GM18951 (cell line): ENCODE measurements at regions not wholly inside any gene's neighbourhood (a gene's known extent, or its start where the extent isn't known, plus 50 kb on each side); places are given as distances from the start of the nearest gene placed in this dataset.
"Not testable (repeated sequence)": the region's sequence is repeated elsewhere in the genome, so short reads cannot be mapped to it uniquely, and the experiment has no call there.

ENCODE experiments used
- POLR2A ChIP-seq: IDR thresholded peaks from 4 replicates; pipeline ENCODE4 v1.6.1; 2011; ENCODE audit warnings: mild to moderate bottlenecking; ENCODE audit not compliant: insufficient read length, insufficient read depth; ENCODE audit errors: extremely low read depth
- in situ Hi-C: fragments of 300-500 bp; cut with MboI; formaldehyde crosslinking; loops from one replicate; pipeline ENCODE4 v1.12.0; 2022; ENCODE audit warnings: low sequenced_read_pairs, mixed read lengths, inconsistent platforms; ENCODE audit not compliant: unreplicated experiment

DNA sequence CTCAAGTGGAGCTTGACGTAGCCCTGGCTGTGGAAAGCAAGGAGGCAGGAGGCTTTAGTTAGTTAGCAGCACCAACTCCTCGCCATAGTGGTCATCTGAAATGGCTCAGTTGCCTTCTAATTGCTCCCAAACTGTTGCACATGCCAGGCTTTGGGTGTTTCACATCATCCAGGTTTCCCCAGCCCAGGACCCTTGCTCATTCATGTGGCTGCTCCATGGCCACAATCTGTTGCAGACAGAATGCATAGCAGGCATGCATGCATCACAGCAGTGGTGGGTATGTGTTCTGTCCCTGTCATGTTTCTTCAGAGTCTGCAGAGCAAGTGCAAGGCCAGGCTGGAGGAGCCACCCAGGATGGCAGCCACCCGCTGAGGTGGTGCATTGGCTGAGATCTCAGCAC lies 407.6 kb downstream of the TSHZ3 start:
- in situ Hi-C loops: no loop called here
- TF ChIP-seq POLR2A: no peak

DNA sequence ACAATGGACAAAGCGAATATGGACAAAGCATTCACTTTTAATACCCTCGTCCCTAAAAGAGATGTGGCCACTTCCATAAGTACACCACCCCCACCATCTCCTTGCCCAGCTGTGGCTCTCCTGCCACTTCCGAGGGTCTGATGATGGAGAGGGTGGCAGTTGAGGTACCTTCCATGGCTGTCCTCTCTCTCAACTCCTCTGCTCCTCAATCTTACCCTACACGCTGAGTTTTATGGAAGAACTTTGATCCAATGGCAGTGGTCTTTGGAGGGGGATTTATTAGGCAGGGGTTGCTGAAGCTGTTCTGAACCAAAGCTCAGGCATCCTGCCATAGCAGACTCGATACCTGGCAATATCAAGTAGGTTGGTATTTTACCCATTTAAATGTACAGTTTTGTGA lies 413.0 kb downstream of the TSHZ3 start:
- no peak for TF ChIP-seq POLR2A
- in situ Hi-C loops: no loop called here

DNA sequence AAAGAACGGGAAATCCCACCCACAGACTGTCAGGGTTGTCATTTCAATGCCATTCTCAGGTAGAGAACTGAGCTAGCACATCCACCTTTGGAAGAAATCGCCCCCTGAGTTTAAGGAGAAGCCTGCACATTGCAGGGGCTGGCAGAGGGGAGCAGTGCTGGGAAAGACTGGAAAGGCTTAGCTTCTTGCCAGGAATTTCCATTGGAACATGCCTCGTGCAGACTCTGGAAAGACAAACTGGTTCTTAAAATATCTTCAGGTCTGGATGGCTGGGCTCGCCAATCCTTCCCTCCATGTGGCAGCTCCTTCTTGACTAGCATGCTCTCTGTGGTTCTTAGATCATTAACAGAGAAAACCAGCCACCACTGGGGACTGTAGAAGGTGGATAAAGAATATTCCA lies 414.1 kb downstream of the TSHZ3 start:
- in situ Hi-C loops: no loop called here
- TF ChIP-seq POLR2A: no peak

DNA sequence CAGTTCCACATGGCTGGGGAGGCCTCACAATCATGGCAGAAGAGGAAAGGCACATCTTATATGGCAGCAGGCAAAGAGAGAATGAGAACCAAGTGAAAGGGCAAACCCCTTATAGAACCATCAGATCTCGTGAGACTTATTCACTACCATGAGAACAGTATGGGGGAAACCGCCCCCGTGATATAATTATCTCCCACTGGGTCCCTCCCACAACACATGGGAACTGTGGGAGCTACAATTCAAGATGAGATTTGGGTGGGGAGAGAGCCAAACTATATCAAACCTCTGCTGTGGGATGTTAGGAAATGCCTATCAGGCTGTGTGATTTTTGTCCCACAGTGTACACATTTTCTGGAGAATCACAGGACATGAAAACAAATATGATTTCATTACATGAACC lies 415.8 kb downstream of the TSHZ3 start:
- in situ Hi-C loops: not testable (repeated sequence)

DNA sequence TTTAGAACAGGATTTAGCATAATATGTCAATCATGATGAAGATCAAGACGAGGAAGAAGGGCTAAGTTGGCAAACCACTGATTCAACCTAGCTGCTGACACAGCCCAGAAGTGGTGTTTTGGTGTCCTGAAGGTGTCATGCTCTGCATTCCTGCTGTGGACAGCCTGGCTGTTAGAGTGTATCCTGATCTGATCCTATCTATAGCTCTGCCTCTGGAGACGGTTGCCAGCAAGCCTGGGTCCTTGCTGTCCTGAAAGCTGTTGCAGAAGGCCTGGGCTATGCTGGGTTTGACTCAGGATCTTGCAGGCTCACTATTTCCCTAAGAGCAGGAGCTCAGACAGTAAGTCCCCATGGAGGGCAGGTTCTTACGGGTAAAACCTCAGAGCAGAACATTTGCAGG lies 416.4 kb downstream of the TSHZ3 start:
- in situ Hi-C loops: no loop called here
- TF ChIP-seq POLR2A: no peak

DNA sequence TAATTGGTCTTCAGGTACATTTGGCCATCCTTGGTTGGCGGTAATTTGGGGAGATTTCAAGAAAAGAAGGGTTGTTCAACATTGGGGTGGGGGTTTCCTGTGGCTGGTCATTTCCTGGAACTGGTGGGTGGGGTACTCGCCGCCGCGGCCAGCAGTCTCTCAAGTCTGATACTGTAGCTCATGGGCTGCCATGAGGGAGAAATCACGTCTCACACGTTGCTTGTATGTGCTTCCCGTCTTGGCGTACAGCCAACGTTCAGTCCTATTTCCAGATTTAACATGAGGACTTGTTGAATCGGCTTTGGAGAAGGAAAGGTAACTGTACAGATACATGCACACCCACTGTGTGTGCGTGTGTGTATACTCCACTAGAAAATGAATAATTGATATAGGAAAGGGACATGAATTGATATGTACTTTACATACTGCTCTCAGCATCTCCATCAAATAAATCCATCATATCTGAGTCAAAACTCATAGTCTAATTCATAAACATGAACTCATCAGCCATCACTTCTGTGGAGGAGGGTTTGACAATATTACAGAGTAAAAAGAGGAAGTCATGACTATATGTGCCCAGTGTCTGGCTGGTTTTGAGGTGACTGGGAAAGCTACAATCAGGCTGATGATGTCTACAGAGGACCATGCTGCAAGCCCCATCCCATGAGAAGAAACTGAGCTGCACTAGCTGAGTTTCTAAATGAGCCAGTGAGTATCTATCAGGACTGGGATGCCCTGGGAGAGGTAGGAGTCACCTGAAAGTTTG lies 418.1 kb downstream of the TSHZ3 start:
- TF ChIP-seq POLR2A: no peak
- in situ Hi-C loops: no loop called here

DNA sequence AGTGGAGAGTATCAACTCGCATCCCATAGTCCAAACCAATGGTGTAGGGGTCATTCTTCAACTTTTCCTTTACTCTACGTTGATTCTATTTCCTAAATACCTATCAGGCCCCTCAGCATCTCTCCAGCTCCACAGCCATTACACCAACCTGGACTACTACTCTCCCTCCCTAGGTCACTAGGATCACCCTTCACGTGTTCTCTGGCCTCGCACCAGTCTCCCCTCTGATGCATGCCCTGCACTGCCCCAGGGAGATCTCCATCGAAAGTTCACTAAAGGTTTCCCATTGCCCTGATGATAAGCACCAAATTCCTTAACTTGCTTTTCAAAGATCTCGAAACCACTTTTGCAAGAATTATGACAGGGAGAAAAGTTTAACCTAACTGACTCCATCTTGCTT lies 421.5 kb downstream of the TSHZ3 start:
- in situ Hi-C loops: no loop called here

DNA sequence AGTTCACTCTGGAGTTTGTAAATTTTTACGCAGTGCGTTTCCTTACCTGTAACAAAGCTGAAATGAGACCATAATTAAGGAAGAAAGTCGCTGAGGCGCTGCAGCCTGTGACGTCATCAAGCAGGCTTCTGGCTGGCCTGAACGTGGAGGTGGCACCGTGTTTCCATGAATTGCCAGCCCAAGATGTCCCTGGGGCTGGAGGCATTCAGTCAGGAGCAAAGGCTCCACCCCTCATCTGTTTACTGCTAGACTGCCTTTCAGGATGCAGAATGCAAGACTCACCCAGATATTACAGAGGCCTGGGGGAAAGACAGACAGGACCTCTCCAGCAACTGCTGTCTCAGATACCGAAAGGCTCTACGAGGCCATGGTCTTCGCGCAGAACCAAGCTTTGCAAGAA lies 424.6 kb downstream of the TSHZ3 start:
- no peak for TF ChIP-seq POLR2A
- in situ Hi-C loops: no loop called here

More for the DNA sequence above, 421.5 kb downstream of the TSHZ3 start:
- TF ChIP-seq POLR2A: no peak

DNA sequence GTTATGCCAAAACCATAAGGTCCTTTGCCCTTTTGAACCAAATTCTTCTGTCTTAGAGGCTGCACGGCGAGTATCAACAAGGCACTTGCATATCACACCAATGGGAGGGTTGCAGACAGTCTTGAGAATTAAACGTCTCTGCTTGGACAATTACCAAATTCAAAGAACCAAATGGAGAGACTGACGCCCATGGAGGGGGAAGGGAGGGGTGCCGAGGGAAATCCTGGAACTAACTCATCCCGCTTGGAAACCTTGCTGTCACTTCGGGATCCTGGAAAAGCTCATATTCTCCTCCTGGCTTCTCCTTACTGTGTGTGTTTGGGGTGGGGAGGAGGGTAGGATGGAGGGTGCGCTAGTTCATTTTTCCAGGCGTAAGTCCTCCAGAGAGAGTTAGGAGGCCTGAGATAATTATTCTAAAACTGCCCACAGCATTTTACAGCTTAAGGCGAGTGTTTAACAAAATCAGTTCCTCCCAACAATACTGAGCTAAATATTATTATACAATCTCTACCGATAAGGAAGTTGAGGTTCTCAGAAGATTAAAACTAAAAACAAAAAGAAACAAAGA lies 425.1 kb downstream of the TSHZ3 start:
- TF ChIP-seq POLR2A: no peak
- in situ Hi-C loops: no loop called here

DNA sequence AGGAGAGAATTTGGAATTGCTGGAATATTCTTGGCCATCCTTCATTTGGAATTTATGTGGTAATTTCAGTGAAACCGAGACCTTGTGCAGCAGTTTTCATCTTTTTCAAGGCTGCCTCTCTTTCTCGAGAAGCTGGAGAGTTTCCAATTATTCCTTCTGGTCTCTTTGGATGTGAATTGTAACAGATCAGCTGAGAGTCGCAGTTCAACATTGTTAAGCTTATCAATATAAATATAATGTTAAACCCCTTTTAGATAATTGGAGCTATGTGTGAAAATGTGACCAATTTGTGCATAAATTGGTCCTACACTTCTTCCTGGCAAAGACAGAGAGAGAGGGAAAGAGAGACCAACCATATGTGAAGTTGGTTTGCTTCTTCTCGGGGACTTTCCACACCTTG lies 425.6 kb downstream of the TSHZ3 start:
- TF ChIP-seq POLR2A: no peak
- in situ Hi-C loops: no loop called here

DNA sequence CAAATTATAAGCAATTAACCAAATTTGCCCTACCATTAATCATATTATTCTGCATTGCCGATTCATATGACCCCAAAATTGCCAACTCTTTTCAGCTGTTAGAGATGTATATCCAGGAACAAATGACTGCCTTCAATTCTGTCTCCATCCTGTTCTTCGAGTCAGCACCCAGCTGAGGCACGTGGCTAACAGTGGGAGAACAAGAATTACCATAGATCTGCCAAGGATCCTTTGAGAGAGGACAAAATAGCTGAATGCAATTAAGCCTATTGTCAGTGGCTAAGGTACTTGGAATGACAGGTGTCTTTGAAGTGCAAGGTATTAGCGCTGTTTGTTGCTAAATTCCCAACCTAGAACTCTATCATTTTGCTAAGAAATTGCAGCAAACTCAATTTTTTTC lies 426.1 kb downstream of the TSHZ3 start:
- in situ Hi-C loops: no loop called here

DNA sequence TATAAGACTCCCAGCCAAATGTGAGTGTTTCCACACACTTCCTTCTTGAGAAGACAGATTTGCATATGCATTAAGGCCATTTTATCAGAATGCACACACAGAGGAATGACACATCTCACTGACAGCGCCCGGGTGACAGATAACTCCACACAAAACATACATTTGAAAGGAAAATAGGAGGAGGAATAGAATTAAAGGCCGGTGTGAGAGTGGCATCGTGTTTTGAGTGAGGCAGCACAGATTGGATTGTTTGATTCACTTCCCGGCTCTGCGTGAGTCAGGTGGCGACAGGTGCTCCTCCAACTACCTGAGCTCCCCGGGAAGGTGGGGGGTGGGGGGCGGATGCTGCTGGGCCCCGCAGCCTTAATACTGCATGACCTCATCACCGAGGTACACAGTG lies 429.0 kb downstream of the TSHZ3 start:
- no peak for TF ChIP-seq POLR2A
- in situ Hi-C loops: no loop called here

More for the DNA sequence above, 426.1 kb downstream of the TSHZ3 start:
- TF ChIP-seq POLR2A: no peak

DNA sequence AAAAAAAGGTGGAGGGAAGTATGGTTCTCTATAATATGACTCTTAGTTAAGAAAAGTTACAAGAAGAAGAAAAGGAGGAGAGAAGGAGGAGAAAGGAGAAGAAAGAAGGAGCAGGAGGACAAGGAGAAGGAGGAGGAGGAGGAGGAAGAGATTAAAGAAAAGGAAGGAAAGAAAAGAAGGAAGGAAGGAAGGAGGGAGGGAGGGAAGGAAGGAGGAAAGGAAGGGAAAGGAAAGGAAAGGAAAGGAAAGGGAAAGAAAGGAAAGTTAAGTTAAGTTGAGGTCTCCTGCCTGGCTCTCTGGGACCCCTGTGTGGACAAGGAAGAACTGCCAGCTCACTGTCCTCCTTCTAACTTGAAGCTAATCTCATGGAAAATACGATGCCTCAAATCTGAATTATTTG lies 429.5 kb downstream of the TSHZ3 start:
- in situ Hi-C loops: no loop called here
- TF ChIP-seq POLR2A: no peak

DNA sequence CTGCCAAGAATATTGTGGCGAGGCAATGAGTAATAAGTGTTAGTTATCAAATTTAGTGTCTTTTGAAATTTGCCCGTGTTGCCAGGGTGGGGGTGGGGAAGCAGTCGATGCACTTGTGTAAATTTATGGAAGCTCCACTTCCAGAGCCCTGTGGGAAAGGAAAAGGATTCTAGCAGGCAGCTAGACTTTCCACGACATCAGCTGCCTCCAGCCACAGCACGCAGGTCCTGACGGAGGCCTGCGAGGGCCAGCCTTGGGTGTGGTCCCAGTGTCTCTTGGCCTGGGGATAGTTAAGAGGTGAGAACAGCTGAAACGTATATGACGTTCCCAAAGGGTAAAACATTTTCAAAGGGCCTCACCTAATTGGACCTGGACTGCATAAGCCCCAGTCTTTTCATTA lies 433.0 kb downstream of the TSHZ3 start:
- no peak for TF ChIP-seq POLR2A
- in situ Hi-C loops: no loop called here

DNA sequence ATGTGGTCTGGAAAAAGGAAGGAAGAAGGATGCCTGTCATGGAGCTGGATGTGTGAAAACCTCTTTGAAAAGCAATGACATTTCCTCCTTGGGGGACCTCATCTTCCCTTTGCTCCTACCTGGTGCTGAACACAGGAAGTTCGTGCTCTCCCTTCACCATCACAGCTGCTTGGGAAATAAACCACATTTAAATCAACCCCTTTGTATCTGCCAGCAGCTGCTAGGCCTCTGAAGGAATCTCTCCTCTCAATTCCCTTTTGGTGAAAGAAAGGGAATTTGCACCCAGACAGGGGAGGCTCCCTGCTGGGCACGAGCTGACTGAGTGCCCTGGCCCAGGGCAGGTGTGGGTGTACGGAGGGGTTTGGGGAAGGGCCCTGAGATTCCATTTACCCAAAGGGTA lies 437.7 kb downstream of the TSHZ3 start:
- no peak for TF ChIP-seq POLR2A
- in situ Hi-C loops: no loop called here
